Upper lobe of right lung (tissue), 1 donor: ENCODE measurements at regions not wholly inside any gene's neighbourhood (a gene's known extent, or its start where the extent isn't known, plus 50 kb on each side); places are given as distances from the start of the nearest gene placed in this dataset.

Experiments used
- ATAC-seq: fragments of 200-7000 bp; cut with Tn5 transposase; one replicate; pipeline ENCODE4 v1.9.1; 2020; ENCODE audit warnings: mild to moderate bottlenecking, moderate library complexity
- DNase-seq: peaks from one replicate; pipeline ENCODE4 v3.0.0-alpha.2; 2020
- H3K27ac ChIP-seq: fragments of 200-600 bp; one replicate; pipeline ENCODE4 v1.8.0; 2022
- H3K27me3 ChIP-seq: fragments of 200-600 bp; one replicate; pipeline ENCODE4 v1.8.0; 2022; ENCODE audit warnings: mild to moderate bottlenecking
- H3K36me3 ChIP-seq: fragments of 200-600 bp; one replicate; pipeline ENCODE4 v1.8.0; 2022
- H3K4me1 ChIP-seq: fragments of 200-600 bp; one replicate; pipeline ENCODE4 v1.8.0; 2022
- H3K4me3 ChIP-seq: fragments of 200-600 bp; one replicate; pipeline ENCODE4 v1.8.0; 2022; ENCODE audit warnings: mild to moderate bottlenecking
- H3K9me3 ChIP-seq: fragments of 200-600 bp; one replicate; pipeline ENCODE4 v1.8.0; 2022
- intact Hi-C: fragments of 100-400 bp; cut with DNase I; formaldehyde crosslinking; loops from one replicate; pipeline ENCODE4 v1.11.0; 2022
- TF ChIP-seq, protein P1 (sequence below): fragments of 200-600 bp; IDR thresholded peaks from one replicate; pipeline ENCODE4 v1.8.0; 2022; ENCODE audit warnings: antibody characterized with exemption
- donor health status: DM: no; HTN: yes; CAD: no; lungs with severe emphysema.

DNA sequence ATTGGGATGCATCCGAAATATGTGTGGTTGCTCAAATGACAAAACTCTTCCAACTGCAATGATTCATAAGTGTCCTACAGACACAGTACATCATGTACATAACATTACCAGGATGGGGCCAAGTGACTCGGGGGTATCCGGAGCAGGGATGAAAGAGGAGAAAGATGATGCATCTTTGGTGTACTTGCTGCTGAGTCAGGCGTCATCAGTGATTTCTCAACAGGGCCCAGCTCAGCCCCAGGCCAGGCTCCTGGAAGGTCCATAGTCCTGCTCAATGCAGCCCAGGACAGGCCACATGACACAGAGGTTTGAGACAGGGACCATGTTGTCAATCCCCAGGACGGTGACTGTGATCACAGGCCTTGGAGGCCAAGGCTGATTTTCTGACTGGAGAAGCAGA lies 59.3 kb downstream of the GGTLC2 start:
- Histone ChIP-seq H3K36me3 (no peaks in the 10 kb centered on the region), H3K27me3 (no peaks in the 10 kb centered on the region), H3K4me1 (no peaks in the 10 kb centered on the region), H3K4me3 (no peak overlapping the region), H3K27ac (no peak overlapping the region), H3K9me3 (no peaks in the 10 kb centered on the region)
- intact Hi-C loops = no loop called here
- ATAC-seq = no peak
- TF ChIP-seq, protein P1, sequence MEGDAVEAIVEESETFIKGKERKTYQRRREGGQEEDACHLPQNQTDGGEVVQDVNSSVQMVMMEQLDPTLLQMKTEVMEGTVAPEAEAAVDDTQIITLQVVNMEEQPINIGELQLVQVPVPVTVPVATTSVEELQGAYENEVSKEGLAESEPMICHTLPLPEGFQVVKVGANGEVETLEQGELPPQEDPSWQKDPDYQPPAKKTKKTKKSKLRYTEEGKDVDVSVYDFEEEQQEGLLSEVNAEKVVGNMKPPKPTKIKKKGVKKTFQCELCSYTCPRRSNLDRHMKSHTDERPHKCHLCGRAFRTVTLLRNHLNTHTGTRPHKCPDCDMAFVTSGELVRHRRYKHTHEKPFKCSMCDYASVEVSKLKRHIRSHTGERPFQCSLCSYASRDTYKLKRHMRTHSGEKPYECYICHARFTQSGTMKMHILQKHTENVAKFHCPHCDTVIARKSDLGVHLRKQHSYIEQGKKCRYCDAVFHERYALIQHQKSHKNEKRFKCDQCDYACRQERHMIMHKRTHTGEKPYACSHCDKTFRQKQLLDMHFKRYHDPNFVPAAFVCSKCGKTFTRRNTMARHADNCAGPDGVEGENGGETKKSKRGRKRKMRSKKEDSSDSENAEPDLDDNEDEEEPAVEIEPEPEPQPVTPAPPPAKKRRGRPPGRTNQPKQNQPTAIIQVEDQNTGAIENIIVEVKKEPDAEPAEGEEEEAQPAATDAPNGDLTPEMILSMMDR = no peak
- DNase-seq = no peak

DNA sequence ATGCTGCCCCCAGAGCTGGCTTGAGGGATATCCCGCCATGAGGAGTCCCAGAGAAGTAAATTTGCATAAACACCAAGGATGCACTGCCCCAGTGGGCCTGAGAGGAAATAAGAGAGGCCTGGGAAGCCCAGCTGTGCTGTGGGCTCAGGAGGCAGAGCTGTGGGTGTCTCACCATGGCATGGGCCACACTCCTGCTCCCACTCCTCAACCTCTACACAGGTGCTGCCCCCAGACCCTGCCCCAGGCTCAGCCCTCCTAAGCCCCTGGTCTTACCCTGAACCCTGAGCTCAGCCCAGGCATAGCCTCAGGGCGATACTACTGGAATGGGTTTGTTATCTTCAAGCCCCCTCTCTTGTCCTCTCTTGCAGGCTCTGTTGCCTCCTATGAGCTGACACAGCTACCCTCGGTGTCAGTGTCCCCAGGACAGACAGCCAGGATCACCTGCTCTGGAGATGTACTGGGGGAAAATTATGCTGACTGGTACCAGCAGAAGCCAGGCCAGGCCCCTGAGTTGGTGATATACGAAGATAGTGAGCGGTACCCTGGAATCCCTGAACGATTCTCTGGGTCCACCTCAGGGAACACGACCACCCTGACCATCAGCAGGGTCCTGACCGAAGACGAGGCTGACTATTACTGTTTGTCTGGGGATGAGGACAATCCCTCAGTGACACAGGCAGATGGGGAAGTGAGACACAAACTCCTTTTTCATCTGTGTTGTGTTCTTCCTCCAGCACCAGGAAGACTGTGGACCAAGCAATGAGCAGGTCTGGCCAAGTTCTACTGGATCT lies 59.9 kb downstream of the GGTLC2 start:
- no peak for DNase-seq
- H3K4me1 ChIP-seq = no peaks in the 10 kb centered on the region
- no peak overlapping the region for H3K4me3 ChIP-seq
- ATAC-seq = no peak
- H3K27ac ChIP-seq = no peak overlapping the region
- TF ChIP-seq, protein P1 = no peak
- H3K36me3 ChIP-seq = no peaks in the 10 kb centered on the region
- H3K9me3 ChIP-seq = no peaks in the 10 kb centered on the region
- intact Hi-C loops = no loop called here
- no peaks in the 10 kb centered on the region for H3K27me3 ChIP-seq

DNA sequence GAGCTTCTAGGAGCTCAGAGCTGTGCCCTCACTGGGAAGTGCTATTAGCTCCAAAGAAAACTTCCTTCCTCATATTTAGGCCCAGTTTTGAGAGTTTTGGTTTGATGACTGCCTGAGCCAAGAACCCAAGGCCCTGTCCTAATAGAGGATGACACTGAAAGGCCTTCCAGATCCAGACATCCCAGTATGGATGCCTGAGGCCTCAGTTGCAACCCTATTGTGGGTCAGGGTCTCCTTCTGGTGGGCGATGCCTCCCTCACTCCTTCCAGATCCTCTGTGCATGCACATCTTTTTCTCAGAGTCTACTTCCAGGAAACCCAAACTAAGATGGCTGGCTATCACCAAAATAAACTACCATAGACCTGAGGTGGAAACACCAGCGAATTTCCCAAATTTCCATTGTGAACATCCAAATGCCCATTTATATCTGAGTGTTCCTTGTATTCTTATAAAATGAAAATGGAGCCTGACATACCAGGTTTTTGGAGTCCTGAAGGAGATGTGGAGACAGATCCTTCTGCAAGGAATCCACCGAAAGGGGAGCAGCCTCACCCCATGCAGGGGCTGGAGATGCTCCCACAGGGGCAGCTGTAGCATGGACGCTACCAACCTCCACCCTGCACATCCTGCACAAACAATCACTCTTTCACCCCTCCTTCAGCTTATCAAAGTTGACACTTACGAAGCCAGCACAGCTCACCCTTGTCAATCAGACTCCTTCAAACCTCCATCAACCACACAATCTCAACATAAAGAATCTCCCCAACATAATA lies 61.1 kb downstream of the GGTLC2 start:
- intact Hi-C loops = no loop called here
- H3K4me3 ChIP-seq = no peak overlapping the region
- ATAC-seq = no peak
- TF ChIP-seq, protein P1 = no peak
- no peaks in the 10 kb centered on the region for H3K27me3 ChIP-seq
- H3K9me3 ChIP-seq = no peaks in the 10 kb centered on the region
- no peaks in the 10 kb centered on the region for H3K4me1 ChIP-seq
- DNase-seq = no peak
- H3K27ac ChIP-seq = no peak overlapping the region
- no peaks in the 10 kb centered on the region for H3K36me3 ChIP-seq

GRCh38 chr22:22706253-22706915 lies 62.0 kb downstream of the GGTLC2 start:
- Histone ChIP-seq H3K27ac (no peak overlapping the region), H3K4me1 (no peaks in the 10 kb centered on the region), H3K36me3 (no peaks in the 10 kb centered on the region), H3K4me3 (no peak overlapping the region), H3K9me3 (no peaks in the 10 kb centered on the region), H3K27me3 (no peaks in the 10 kb centered on the region)
- DNase-seq (no peak), ATAC-seq (no peak)
- TF ChIP-seq, protein P1 = no peak
- intact Hi-C loops = no loop called here

- DNase-seq (no peak), ATAC-seq (no peak)
- Histone ChIP-seq H3K27ac (no peak overlapping the region), H3K4me3 (no peak overlapping the region), H3K27me3 (no peaks in the 10 kb centered on the region), H3K9me3 (no peaks in the 10 kb centered on the region), H3K36me3 (no peaks in the 10 kb centered on the region), H3K4me1 (no peaks in the 10 kb centered on the region)
- intact Hi-C loops = no loop called here
- TF ChIP-seq, protein P1 = no peak
Measured at GRCh38 chr22:22709719-22710445, 65.5 kb downstream of the GGTLC2 start.
